ENCODE measurements at regions not wholly inside any gene's neighbourhood (a gene's known extent, or its start where the extent isn't known, plus 50 kb on each side); places are given as distances from the start of the nearest gene placed in this dataset.
"Not testable (repeated sequence)": the region's sequence is repeated elsewhere in the genome, so short reads cannot be mapped to it uniquely, and the experiment has no call there.

DNA sequence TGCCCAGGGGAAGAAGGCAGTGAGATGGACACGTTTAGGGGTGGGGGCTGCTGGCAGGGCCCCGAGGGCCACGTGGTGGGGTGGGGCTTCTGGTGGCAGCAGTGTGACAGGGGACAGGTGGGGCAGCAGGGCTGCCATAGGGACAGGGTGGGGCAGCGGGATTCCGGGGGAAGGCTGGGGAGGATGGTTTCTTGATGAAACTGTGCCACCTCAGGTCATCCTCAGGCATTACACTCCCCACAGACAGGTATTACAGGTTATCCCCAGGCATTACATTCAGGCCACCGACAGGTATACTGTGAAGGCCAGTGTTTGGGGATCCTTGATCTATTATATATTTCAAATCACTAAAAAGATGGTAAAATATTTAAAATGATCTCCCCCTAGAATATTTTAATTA lies 432.1 kb upstream of the TSPY4 start:
- no peak for TF ChIP-seq HNRNPLL (IDR thresholded peaks at IDR 0.05; ENCODE audit: low read depth, low read length, poor library complexity, severe bottlenecking)
- TF ChIP-seq STAG1 (CRISPR knock-in tag; IDR thresholded peaks at IDR 0.05), result 0 out of 2 replicates have a peak, but pooled peaks have one; percentile 3
- H3K4me1 ChIP-seq (ENCODE audit: insufficient read depth, low read length), result no peaks in the 10 kb centered on the region
- CTCF ChIA-PET (ENCODE audit: low intra/inter-chr PET ratio, low total read pairs), result no interaction called here
- no peaks in the 10 kb centered on the region for H3K36me3 ChIP-seq (replicated peaks in 1 of 2; ENCODE audit: control insufficient read depth in 1 of 2, insufficient read depth in 2 of 2, low read length in 2 of 2)
- no peaks in the 10 kb centered on the region for H3K79me2 ChIP-seq (ENCODE audit: insufficient read depth, low read length)
- in situ Hi-C loops (cut with HindIII; ENCODE audit: extremely low pct_ligation_motif_present, low pct_unique_long_range_greater_than_20kb) (no loop called here), intact Hi-C loops (cut with micrococcal nuclease; ENCODE audit: unreplicated experiment) (no loop called here)
- WGBS (ENCODE audit: low lambda C conversion rate), result no CpG with 5 or more reads among the region's 6 CpGs
- peak; percentile 72 for ATAC-seq
- POLR2A ChIA-PET, result no interaction called here
- no peak overlapping the region for H2AFZ ChIP-seq (ENCODE audit: low read length)
- no peak overlapping the region for H3K4me2 ChIP-seq (ENCODE audit: low read depth, low read length)
- H3K4me3 ChIP-seq (replicated peaks in 1 of 3; ENCODE audit: insufficient read depth in 1 of 3, low read depth in 2 of 3, low read length in 3 of 3), result no peak overlapping the region
- H3K27ac ChIP-seq (ENCODE audit: extremely low read length, insufficient read depth, low read length), result no peak overlapping the region
- no peak for FAIRE-seq
- no TSS peak for BruUV-seq (replicated peaks)
- H3K27me3 ChIP-seq (ENCODE audit: control insufficient read depth in 1 of 2, insufficient read depth in 2 of 2, low read length in 2 of 2), result no peaks in the 10 kb centered on the region
- H4K20me1 ChIP-seq (ENCODE audit: insufficient read depth, low read length), result no peaks in the 10 kb centered on the region
- H3K9me3 ChIP-seq (ENCODE audit: low read length), result no peaks in the 10 kb centered on the region
- DNase-seq (ENCODE audit: low spot score), result no peak
- no peak overlapping the region for H3K9ac ChIP-seq (ENCODE audit: insufficient read depth, low read depth, low read length)

DNA sequence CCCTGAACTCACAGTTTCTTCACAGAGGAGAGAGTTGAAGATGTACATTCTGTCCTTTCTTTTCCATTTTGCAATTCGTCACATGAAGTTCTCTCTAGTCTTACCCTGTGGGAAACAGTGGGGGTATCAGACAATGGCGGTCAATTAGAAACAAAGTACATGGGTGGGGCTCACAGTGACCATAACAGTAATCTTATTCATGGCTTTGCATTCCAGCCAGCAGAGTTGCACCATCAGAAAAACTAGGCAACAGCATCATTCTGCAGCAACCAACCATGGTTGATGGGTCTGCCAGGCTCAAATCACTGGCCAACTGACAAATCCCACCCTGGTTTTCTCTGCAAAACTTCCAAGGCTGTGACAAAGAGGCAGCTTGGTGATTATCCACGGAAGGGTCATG lies 414.7 kb upstream of the TSPY4 start:
- POLR2A ChIA-PET; BruUV-seq (replicated peaks); H4K20me1 ChIP-seq (ENCODE audit: insufficient read depth, low read length); H3K4me3 ChIP-seq (replicated peaks in 1 of 3; ENCODE audit: insufficient read depth in 1 of 3, low read depth in 2 of 3, low read length in 3 of 3); CTCF ChIA-PET (ENCODE audit: low intra/inter-chr PET ratio, low total read pairs); DNase-seq (ENCODE audit: low spot score); H3K79me2 ChIP-seq (ENCODE audit: insufficient read depth, low read length); H3K4me1 ChIP-seq (ENCODE audit: insufficient read depth, low read length); H3K9me3 ChIP-seq (ENCODE audit: low read length); H3K9ac ChIP-seq (ENCODE audit: insufficient read depth, low read depth, low read length); H3K27me3 ChIP-seq (ENCODE audit: control insufficient read depth in 1 of 2, insufficient read depth in 2 of 2, low read length in 2 of 2); H2AFZ ChIP-seq (ENCODE audit: low read length); ATAC-seq; in situ Hi-C loops (cut with HindIII; ENCODE audit: extremely low pct_ligation_motif_present, low pct_unique_long_range_greater_than_20kb); FAIRE-seq; H3K27ac ChIP-seq (ENCODE audit: extremely low read length, insufficient read depth, low read length); H3K36me3 ChIP-seq (replicated peaks in 1 of 2; ENCODE audit: control insufficient read depth in 1 of 2, insufficient read depth in 2 of 2, low read length in 2 of 2); H3K4me2 ChIP-seq (ENCODE audit: low read depth, low read length); intact Hi-C loops (cut with micrococcal nuclease; ENCODE audit: unreplicated experiment): not testable (repeated sequence)
- WGBS (ENCODE audit: low lambda C conversion rate), result 0% methylated on average over 2 of the region's 3 CpGs

Data from HepG2 (cell line).